ENCODE measurements at regions not wholly inside any gene's neighbourhood (a gene's known extent, or its start where the extent isn't known, plus 50 kb on each side); places are given as distances from the start of the nearest gene placed in this dataset.

DNA sequence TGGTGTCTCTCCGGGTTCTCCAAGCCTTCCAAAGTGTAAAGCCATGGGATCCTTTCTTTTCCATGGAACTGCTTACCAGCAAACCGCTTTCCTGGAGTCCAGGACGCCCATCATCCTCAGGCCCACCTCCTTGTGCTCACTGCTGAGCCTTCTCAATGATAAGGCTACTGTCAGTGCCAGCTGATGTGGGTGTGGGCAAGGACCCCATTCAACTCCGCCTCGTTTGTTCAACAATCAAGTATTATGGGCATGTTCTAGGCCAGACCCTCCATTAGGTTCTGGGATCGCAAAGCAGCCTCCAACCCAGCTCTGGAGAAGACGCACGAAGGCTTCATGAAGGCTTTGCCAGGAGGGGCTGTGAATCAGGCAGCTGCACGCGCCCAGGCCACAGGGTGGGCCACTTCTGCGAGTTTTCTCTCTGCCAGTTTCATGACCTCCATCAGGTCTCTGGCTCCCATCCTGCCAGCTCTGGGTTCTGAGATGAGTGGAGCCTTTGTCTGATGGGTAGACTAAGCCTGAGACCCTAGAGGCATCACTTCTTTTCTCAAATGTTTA is 177.1 kb downstream of the MRPL14 start:
- H3K27me3 ChIP-seq: no peaks in the 10 kb centered on the region
- ATAC-seq (no peak), DNase-seq (no peak)
- H3K36me3 ChIP-seq: no peaks in the 10 kb centered on the region
- H3K4me3 ChIP-seq: no peak overlapping the region
- TF ChIP-seq, protein P1, sequence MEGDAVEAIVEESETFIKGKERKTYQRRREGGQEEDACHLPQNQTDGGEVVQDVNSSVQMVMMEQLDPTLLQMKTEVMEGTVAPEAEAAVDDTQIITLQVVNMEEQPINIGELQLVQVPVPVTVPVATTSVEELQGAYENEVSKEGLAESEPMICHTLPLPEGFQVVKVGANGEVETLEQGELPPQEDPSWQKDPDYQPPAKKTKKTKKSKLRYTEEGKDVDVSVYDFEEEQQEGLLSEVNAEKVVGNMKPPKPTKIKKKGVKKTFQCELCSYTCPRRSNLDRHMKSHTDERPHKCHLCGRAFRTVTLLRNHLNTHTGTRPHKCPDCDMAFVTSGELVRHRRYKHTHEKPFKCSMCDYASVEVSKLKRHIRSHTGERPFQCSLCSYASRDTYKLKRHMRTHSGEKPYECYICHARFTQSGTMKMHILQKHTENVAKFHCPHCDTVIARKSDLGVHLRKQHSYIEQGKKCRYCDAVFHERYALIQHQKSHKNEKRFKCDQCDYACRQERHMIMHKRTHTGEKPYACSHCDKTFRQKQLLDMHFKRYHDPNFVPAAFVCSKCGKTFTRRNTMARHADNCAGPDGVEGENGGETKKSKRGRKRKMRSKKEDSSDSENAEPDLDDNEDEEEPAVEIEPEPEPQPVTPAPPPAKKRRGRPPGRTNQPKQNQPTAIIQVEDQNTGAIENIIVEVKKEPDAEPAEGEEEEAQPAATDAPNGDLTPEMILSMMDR (IDR thresholded peaks at IDR 0.05 in 4 of 5, conservative IDR thresholded peaks at IDR 0.05 in 1 of 5): no peak
- no peak for TF ChIP-seq POLR2A (IDR thresholded peaks at IDR 0.05)
- in situ Hi-C loops (cut with MboI; ENCODE audit: low sequenced_read_pairs in 4 of 4): loop anchor here in 1 of 4 donors (10.0 kb wide), 1 partner anchor 185 kb away; no protein-coding TSS in a partner anchor
- H3K27ac ChIP-seq: no peak overlapping the region
- peaks cover 10 to 14% of the 10 kb centered on the region in 2 donors for H3K4me1 ChIP-seq
- intact Hi-C loops (cut with DNase I; ENCODE audit: low total_unique reads): loop anchor here (5.0 kb wide), 1 partner anchor 153 kb away; no protein-coding TSS in a partner anchor
- H3K9me3 ChIP-seq: no peaks in the 10 kb centered on the region

DNA sequence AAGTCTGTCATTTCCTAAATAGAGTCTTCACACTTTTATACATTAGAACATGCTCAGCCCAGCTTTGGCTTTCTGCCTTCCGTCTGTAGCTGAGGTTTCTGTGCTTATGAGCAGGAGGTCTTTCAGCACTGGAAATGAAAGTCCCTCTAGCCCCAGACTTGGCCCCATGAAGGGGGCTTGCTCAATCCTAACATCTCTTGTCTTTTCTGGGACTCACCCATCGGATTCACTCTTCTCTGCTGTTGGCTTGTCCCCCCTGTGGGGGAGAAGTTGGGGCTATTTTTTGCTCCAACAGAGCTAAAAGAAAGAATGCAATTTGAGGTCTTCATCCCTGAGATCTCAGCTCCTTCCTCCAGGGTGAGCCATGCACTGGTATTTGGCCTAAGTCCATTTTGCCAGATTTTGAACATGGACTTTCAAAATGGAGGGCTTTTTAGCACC is 177.7 kb downstream of the MRPL14 start:
- Histone ChIP-seq H3K9me3 (no peaks in the 10 kb centered on the region), H3K27ac (no peak overlapping the region), H3K4me1 (peaks cover 5 to 8% of the 10 kb centered on the region in 2 donors), H3K27me3 (no peaks in the 10 kb centered on the region), H3K4me3 (no peak overlapping the region), H3K36me3 (no peaks in the 10 kb centered on the region)
- in situ Hi-C loops (cut with MboI; ENCODE audit: low sequenced_read_pairs in 4 of 4): no loop called here
- DNase-seq: no peak
- intact Hi-C loops (cut with DNase I; ENCODE audit: low total_unique reads): loop anchor here (2.0 kb wide), 1 partner anchor 35 kb away; no protein-coding TSS in a partner anchor
- ATAC-seq: no peak
- TF ChIP-seq, protein P1 (IDR thresholded peaks at IDR 0.05 in 4 of 5, conservative IDR thresholded peaks at IDR 0.05 in 1 of 5): no peak
- TF ChIP-seq POLR2A (IDR thresholded peaks at IDR 0.05): no peak

DNA sequence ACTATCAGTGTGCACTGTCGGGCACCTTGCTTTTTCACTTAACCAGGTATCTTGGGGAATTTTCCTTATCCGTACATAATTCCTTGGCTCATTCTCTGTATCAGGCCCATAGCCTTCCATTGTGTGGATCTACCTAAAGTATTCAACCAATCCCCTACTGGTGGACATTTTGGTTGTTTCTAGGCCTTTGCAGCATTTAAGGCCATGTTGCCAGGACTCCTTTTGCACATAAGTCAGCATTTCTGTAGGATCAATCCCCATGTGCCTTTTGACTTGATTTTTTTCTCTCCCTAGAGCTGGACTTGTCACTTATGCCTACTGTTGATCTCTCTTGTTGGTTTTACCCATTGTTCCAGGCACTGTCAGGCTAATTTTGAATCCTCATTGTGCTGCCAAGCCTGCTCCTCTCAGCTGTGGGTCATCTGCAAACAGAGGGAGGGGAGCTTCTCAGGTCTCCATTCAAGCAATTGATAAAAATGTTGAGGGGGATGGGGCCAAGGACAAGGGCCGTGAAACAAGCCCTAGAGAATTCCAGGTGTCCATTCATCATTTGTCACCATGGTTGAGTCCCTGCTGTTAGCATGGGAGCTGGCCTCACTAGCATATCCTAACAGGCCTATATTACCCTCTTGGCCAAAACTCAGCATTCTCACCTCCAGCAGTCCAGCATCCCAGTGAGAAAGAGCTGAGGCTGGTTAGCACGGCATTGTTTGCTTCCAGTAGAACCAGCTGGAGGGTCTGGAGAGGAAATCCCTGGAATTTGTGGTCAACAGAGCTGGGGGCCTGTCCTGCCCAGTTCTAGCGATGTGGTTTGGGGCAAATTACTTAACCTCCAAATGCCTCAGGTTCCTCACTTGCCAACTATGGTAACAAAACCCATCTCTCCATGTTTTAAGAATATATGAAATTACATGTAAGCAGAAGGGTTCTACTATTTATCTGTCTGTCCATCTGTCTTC is 178.4 kb downstream of the MRPL14 start:
- no peak overlapping the region for H3K27ac ChIP-seq
- H3K36me3 ChIP-seq: no peaks in the 10 kb centered on the region
- no peaks in the 10 kb centered on the region for H3K9me3 ChIP-seq
- intact Hi-C loops (cut with DNase I; ENCODE audit: low total_unique reads): loop anchor here (2.0 kb wide), 1 partner anchor 34 kb away; no protein-coding TSS in a partner anchor
- in situ Hi-C loops (cut with MboI; ENCODE audit: low sequenced_read_pairs in 4 of 4): no loop called here
- ATAC-seq (no peak), DNase-seq (no peak)
- no peaks in the 10 kb centered on the region for H3K27me3 ChIP-seq
- TF ChIP-seq, protein P1 (IDR thresholded peaks at IDR 0.05 in 4 of 5, conservative IDR thresholded peaks at IDR 0.05 in 1 of 5): no peak
- no peak for TF ChIP-seq POLR2A (IDR thresholded peaks at IDR 0.05)
- peaks cover under 1 to 5% of the 10 kb centered on the region in 2 donors for H3K4me1 ChIP-seq
- H3K4me3 ChIP-seq: no peak overlapping the region

DNA sequence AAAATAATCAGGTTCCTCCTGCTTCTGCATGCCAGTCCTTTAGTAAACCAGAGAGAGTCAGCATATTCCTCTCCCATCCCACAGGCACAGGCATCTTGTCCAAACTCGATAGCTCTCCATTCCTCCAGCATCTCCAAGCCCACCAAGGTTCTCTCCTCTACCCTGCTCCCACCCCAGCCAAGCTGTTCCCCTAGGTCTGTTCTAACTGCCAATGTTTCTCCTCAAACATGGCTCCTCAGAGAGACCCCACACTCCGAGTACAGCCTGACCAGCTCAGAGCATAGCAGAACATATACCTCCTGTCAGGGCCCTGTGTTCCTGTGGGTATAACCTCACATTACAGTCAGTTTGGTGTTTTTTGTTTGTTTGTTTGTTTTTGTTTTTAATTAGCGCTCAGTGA is 177.8 kb downstream of the VEGFA start:
- intact Hi-C loops (cut with DNase I; ENCODE audit: low total_unique reads): loop anchor here (2.0 kb wide), 1 partner anchor 33 kb away; no protein-coding TSS in a partner anchor
- no peaks in the 10 kb centered on the region for H3K27me3 ChIP-seq
- no peaks in the 10 kb centered on the region for H3K36me3 ChIP-seq
- H3K4me1 ChIP-seq: peaks cover 0 to 5% of the 10 kb centered on the region in 2 donors
- in situ Hi-C loops (cut with MboI; ENCODE audit: low sequenced_read_pairs in 4 of 4): no loop called here
- no peaks in the 10 kb centered on the region for H3K9me3 ChIP-seq
- DNase-seq: no peak
- no peak overlapping the region for H3K4me3 ChIP-seq
- no peak overlapping the region for H3K27ac ChIP-seq
- no peak for ATAC-seq
- TF ChIP-seq, protein P1 (IDR thresholded peaks at IDR 0.05 in 4 of 5, conservative IDR thresholded peaks at IDR 0.05 in 1 of 5): no peak
- no peak for TF ChIP-seq POLR2A (IDR thresholded peaks at IDR 0.05)
